ENCODE measurements at regions not wholly inside any gene's neighbourhood (a gene's known extent, or its start where the extent isn't known, plus 50 kb on each side); places are given as distances from the start of the nearest gene placed in this dataset.

GRCh38 chr5:27252911-27253310 is 214.5 kb upstream of the CDH9 start:
- intact Hi-C loops (cut with DNase I) = no loop called here
- no peak for ATAC-seq
- DNase-seq (ENCODE audit: missing footprints) = no peak

- DNase-seq (ENCODE audit: missing footprints) = no peak
- ATAC-seq = no peak
- intact Hi-C loops (cut with DNase I) = no loop called here
Observed at GRCh38 chr5:27242258-27242626, 203.9 kb upstream of the CDH9 start.

- ATAC-seq (no peak), DNase-seq (ENCODE audit: missing footprints) (no peak)
- intact Hi-C loops (cut with DNase I) = no loop called here
Observed at GRCh38 chr5:27241564-27242257, 203.3 kb upstream of the CDH9 start.

GRCh38 chr5:27240791-27241190 is 202.4 kb upstream of the CDH9 start:
- ATAC-seq (no peak), DNase-seq (ENCODE audit: missing footprints) (no peak)
- intact Hi-C loops (cut with DNase I) = no loop called here

GRCh38 chr5:27234916-27235315 is 196.5 kb upstream of the CDH9 start:
- no peak for ATAC-seq

GRCh38 chr5:27221410-27221809 is 183.0 kb upstream of the CDH9 start:
- DNase-seq (ENCODE audit: missing footprints) (no peak), ATAC-seq (no peak)
- intact Hi-C loops (cut with DNase I) = no loop called here

More at GRCh38 chr5:27234916-27235315, 196.5 kb upstream of the CDH9 start:
- intact Hi-C loops (cut with DNase I) = no loop called here
- DNase-seq (ENCODE audit: missing footprints) = no peak

- intact Hi-C loops (cut with DNase I) = no loop called here
- no peak for ATAC-seq
- no peak for DNase-seq (ENCODE audit: missing footprints)
Observed at GRCh38 chr5:27220752-27221151, 182.4 kb upstream of the CDH9 start.

- intact Hi-C loops (cut with DNase I) = no loop called here
- DNase-seq (ENCODE audit: missing footprints) (no peak), ATAC-seq (no peak)
Observed at GRCh38 chr5:27217977-27218376, 179.6 kb upstream of the CDH9 start.

- ATAC-seq = no peak
- no peak for DNase-seq (ENCODE audit: missing footprints)
- intact Hi-C loops (cut with DNase I) = no loop called here
Observed at GRCh38 chr5:27217155-27217956, 179.0 kb upstream of the CDH9 start.

- no peak for ATAC-seq
- no peak for DNase-seq (ENCODE audit: missing footprints)
- intact Hi-C loops (cut with DNase I) = no loop called here
Observed at GRCh38 chr5:27216367-27216950, 178.1 kb upstream of the CDH9 start.

- DNase-seq (ENCODE audit: missing footprints) = no peak
- ATAC-seq = no peak
- intact Hi-C loops (cut with DNase I) = no loop called here
Observed at GRCh38 chr5:27208051-27208450, 169.7 kb upstream of the CDH9 start.

GRCh38 chr5:27191786-27192510 is 153.6 kb upstream of the CDH9 start:
- ATAC-seq = no peak
- DNase-seq (ENCODE audit: missing footprints) = no peak
- intact Hi-C loops (cut with DNase I) = no loop called here

- DNase-seq (ENCODE audit: missing footprints) (no peak), ATAC-seq (no peak)
- intact Hi-C loops (cut with DNase I) = no loop called here
Observed at GRCh38 chr5:27172693-27173092, 134.3 kb upstream of the CDH9 start.

- DNase-seq (ENCODE audit: missing footprints) (no peak), ATAC-seq (no peak)
- intact Hi-C loops (cut with DNase I) = no loop called here
Observed at GRCh38 chr5:27171761-27172261, 133.4 kb upstream of the CDH9 start.

GRCh38 chr5:27158775-27159174 is 120.4 kb upstream of the CDH9 start:
- DNase-seq (ENCODE audit: missing footprints) (no peak), ATAC-seq (no peak)
- intact Hi-C loops (cut with DNase I) = no loop called here

GRCh38 chr5:27158171-27158570 is 119.8 kb upstream of the CDH9 start:
- DNase-seq (ENCODE audit: missing footprints) (no peak), ATAC-seq (no peak)
- intact Hi-C loops (cut with DNase I) = no loop called here

- intact Hi-C loops (cut with DNase I) = no loop called here
Observed at GRCh38 chr5:27144456-27144855, 106.1 kb upstream of the CDH9 start.

GRCh38 chr5:27140831-27141230 is 102.4 kb upstream of the CDH9 start:
- no peak for DNase-seq (ENCODE audit: missing footprints)
- intact Hi-C loops (cut with DNase I) = no loop called here
- no peak for ATAC-seq

More at GRCh38 chr5:27144456-27144855, 106.1 kb upstream of the CDH9 start:
- DNase-seq (ENCODE audit: missing footprints) = no peak
- no peak for ATAC-seq

GRCh38 chr5:27130587-27130986 is 92.2 kb upstream of the CDH9 start:
- intact Hi-C loops (cut with DNase I) = no loop called here
- ATAC-seq = no peak
- DNase-seq (ENCODE audit: missing footprints) = no peak

Measured in Right ventricle myocardium inferior (tissue), 1 donor.